ENCODE measurements at regions not wholly inside any gene's neighbourhood (a gene's known extent, or its start where the extent isn't known, plus 50 kb on each side); places are given as distances from the start of the nearest gene placed in this dataset.

GRCh38 chr16:79355600-79356358 lies 244.8 kb downstream of the MAF start:
- DNase-seq (ENCODE audit: low spot score) (no peak), ATAC-seq (ENCODE audit: low FRiP score) (no peak)
- TF ChIP-seq CTCF (IDR thresholded peaks at IDR 0.05), result no peak

GRCh38 chr16:79351927-79352326 lies 248.6 kb downstream of the MAF start:
- ATAC-seq (ENCODE audit: low FRiP score) (no peak), DNase-seq (ENCODE audit: low spot score) (no peak)
- no peak for TF ChIP-seq CTCF (IDR thresholded peaks at IDR 0.05)

GRCh38 chr16:79349803-79350202 lies 250.7 kb downstream of the MAF start:
- TF ChIP-seq CTCF (IDR thresholded peaks at IDR 0.05), result no peak
- no peak for DNase-seq (ENCODE audit: low spot score)
- ATAC-seq (ENCODE audit: low FRiP score), result no peak

- ATAC-seq (ENCODE audit: low FRiP score) (no peak), DNase-seq (ENCODE audit: low spot score) (no peak)
- no peak for TF ChIP-seq CTCF (IDR thresholded peaks at IDR 0.05)
Observed at GRCh38 chr16:79348521-79349306, 251.8 kb downstream of the MAF start.

GRCh38 chr16:79347277-79347676 lies 253.3 kb downstream of the MAF start:
- no peak for DNase-seq (ENCODE audit: low spot score)
- TF ChIP-seq CTCF (IDR thresholded peaks at IDR 0.05), result no peak
- no peak for ATAC-seq (ENCODE audit: low FRiP score)

GRCh38 chr16:79339863-79340262 lies 260.7 kb downstream of the MAF start:
- DNase-seq (ENCODE audit: low spot score), result no peak
- peak; percentile 49 for ATAC-seq (ENCODE audit: low FRiP score)
- no peak for TF ChIP-seq CTCF (IDR thresholded peaks at IDR 0.05)

- TF ChIP-seq CTCF (IDR thresholded peaks at IDR 0.05), result no peak
- DNase-seq (ENCODE audit: low spot score), result no peak
- no peak for ATAC-seq (ENCODE audit: low FRiP score)
Observed at GRCh38 chr16:79337906-79338305, 262.6 kb downstream of the MAF start.
